GM21576 (cell line): ENCODE measurements at regions not wholly inside any gene's neighbourhood (a gene's known extent, or its start where the extent isn't known, plus 50 kb on each side); places are given as distances from the start of the nearest gene placed in this dataset.

Source experiments
- ATAC-seq: cut with Tn5 transposase; IDR thresholded peaks from one replicate; pipeline ENCODE4 v1.9.1; 2021; ENCODE audit warnings: mild to moderate bottlenecking, moderate library complexity; ENCODE audit not compliant: unreplicated experiment

DNA sequence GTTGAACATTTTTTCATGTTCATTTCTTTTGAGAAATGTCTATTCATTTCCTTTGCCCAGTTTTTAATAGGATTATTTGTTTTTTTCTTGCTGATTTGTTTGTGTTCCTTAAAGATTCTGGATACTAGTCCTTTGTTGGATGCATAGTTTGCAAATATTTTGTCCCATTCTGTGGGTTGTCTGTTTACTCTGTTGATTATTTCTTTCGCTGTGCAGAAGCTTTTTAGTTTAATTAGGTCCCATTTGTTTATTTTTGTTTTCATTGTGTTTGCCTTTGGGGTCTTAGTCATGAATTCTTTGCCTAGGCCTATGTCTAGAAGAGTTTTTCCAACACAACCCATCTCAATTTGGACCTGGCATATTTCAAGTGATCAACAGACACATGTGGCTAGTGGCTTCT lies 116.1 kb upstream of the GALNT2 start:
- no peak for ATAC-seq

DNA sequence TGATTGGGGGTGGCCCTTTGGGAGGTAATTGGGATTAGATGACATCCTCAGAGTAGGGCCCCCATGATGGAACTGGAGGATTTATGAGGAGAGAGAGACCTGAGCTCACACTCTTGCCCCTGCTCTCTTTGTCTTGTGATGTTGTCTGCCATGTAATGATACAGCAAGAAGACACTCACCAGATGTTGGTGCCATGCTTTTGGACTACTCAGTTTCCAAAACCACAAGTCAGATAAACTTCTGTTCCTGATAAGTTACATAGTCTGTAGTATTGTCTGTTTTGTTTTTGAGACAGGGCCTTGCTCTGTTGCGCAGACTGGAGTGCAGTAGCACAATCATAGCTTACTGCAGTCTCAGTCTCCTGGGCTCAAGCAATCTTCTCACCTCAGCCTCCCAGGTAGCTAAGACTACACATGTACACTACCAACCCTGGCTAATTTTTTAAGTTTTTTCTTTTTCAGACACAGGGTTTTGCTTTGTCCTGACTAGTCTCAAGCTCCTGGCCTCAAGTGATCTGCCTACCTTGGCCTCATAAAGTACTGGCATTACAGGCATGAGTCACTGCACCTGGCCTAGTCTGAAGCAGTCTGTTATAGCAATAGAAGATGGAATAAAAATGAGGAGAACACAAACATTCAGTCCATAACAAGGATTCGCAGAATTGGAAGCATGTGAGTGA lies 115.0 kb upstream of the GALNT2 start:
- no peak for ATAC-seq

DNA sequence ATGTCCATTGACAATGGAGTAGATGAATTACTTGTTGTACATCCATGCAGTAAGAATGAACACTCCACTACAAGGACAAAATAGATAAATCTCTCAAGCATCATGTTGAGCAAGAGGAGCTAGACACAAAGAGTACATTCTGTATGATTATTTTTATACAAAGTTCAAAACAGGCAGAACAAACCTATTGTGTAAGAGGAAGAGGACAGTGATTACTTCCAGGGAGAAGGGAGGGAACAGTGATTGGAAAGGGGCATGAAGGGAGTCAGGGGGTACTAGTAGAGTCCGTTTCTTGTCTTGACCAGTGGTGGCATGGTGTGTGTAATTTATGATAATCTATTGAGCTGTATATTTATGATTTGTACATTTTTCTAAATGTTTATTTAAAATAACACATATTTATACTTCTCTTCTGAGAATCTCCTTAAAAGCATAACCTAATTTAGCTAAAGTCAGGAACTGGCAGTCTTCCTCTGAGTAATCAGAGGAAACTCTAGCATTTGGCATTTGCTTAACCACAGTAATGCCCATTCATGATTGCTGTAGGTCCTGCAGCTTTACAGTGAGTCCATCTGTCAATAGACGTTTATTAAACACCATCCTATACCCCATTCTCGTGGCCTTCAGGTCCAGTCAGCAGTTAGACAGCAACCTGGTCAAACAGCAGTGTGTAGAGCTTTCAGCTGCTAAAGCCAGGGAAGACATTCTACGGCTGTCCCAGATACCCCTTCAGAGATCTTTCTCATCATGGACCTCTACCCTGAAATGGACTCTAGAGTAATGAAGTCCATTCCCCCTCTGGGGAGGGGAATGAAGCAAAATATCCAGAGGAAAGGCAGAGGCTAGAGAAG lies 114.1 kb upstream of the GALNT2 start:
- no peak for ATAC-seq

DNA sequence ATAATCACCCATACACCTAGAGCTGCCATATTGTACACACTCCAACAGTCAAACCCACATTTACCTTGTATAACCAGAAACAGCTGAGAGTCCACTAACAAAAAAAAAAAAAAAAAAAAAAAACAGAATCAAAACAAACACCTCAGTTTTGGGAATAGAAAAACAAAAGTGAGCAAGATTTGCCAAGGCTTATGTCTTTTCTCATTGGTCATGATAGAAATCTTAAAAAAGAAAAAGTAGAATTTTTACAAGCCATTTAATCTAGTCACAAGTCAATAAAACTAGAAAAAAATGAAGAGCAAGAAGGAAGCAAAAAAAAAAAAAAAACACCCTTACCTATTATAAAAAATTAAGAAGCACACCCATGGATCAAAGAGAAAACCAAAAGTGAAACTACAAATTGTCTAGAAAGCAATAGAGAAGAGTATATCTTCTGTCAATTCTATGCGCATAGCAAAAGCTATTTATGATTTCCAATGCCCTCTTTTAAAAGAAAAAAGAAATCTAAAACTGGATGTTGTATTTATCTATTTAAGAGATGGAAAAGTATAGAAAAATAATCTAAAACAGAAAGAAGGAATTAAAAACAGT lies 113.2 kb upstream of the GALNT2 start:
- no peak for ATAC-seq

DNA sequence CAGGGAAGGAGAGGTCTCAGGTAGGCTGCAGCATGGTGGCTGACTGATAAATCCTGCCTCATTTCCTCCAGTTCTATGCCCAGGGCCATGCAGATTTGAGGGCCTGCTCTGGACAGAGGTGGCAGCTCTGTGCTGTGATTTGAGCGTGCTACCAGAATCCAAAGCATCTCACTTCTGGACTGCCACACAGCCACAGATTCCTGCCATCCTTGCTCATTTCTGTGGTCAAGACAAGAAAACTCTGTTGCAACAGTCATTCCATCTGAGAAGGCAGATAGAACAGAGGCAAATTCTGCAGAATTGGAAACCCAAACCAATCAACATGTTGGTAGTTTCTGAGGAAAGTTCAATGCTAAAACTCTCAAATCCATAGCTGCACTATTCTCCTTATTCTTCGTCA lies 102.8 kb upstream of the GALNT2 start:
- no peak for ATAC-seq

DNA sequence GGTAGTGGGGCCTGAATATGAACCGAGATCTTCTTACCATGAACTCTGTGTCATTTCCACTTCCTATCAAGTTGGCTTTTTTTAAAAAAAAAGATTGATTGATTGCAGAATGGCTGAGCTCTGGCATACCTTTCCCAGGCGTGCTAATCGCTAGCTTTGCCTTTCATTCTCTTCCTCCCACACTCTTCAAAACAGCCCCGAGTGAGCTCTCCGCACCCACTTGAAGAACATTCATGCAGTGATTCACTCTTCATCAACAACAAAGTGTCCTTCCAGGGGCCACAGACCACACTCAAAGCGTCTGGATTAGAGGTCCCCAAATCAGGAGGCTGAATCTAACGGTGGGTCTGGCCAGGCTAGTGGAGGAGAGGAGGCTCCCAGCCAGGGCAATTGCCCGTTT lies 96.3 kb upstream of the GALNT2 start:
- no peak for ATAC-seq

DNA sequence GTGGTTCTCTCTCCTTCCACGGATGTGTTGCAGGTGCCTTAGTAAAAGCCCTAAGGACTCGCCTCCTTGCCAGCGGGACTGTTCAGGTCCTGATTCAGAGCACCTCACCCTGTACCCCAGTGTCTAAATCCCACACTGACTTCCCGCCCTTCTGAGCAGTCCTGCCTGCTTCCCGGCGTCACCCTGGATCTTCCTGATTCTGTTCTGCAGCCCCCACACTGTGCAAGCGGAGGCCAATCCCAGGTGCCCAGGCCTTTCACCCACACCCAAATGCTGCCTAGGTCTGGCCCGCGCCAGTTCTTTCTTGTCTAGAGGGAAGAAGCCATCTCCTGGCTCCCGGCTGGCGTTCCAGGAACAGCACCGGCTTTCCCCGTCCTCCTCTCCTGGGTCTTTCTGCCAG lies 95.9 kb upstream of the GALNT2 start:
- no peak for ATAC-seq

DNA sequence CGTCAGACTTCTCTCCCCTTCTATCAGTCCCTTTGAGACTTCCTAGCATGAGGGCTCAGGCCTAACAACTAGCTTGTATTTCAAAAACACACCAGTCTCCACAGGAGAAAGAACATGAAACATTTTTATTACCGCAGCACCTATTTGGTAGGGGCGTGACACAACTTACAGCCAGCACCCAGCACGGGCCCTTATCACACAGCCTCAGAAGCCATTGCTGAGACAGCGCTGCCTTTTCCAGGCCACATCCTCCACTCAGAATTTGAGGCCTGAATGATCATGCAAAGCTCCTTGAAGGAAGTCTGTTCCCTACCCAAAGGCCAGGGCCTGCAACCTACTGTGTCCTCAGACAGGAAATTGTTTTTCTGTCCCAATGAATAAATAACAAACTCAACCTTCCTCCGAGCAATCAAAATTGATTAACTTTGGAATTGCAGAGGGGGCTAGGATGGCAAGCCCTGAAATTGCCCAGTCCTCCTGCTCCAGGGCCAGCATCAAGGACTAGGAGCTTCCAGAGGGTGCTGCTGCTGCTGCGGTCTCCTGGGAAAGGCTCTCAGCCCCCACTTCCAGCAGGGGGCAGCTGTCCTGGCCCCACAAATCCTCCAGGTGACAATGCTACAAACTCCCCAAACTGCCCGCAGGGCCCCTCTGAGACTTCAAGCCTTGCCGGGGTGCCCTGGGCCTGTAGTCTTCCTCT lies 94.3 kb upstream of the GALNT2 start:
- ATAC-seq, result no peak

DNA sequence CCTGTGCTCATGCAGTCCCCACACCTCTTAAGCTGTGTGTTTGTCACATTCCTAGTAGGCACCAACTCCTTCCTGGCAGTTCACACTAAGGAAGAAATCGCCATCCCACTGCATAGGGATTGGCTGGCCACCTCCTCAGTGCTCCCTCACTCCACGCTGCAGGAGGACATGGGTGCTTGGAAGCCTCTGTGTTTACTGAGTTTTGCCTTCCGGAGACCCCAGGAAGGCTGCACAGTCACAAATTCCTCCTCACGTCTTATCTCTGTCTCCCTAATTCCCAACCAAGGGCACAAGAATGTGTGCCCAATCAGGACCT lies 93.8 kb upstream of the GALNT2 start:
- ATAC-seq, result no peak

DNA sequence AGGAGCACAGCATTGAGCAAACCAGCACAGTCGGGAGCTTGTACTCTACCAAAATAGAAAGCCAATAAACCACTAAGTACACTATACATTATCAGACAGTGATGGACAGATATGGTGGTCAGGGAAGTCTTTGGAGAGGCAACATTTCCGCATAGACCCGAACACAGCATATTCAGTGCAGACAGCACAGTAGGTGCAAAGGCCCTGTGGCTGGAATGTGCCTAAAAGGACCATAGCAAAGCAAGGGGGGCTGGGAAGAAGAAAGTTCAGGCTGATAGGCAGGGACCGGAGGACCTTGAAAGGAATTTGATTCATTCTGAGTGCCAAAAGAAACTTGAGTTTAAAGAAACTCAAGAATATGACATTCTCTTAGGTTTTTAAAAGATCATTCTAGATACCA lies 92.0 kb upstream of the GALNT2 start:
- ATAC-seq, result no peak

DNA sequence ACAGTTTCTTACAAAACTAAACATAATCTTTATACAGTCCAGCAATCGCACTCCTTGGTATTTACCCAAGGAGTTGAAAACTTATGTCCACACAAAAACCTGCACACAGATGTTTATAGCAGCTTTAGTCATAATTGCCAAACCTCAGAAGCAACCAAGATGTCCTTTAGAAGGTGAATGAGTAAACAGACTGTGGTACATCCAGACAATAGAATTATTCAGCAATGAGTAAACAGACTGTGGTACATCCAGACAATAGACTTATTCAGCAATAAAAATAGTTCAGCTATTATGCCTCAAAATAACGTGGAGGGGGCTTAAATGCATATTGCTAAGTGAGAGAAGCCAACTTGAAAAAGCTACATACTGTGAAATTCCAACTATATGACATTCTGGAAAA lies 87.0 kb upstream of the GALNT2 start:
- ATAC-seq, result no peak

DNA sequence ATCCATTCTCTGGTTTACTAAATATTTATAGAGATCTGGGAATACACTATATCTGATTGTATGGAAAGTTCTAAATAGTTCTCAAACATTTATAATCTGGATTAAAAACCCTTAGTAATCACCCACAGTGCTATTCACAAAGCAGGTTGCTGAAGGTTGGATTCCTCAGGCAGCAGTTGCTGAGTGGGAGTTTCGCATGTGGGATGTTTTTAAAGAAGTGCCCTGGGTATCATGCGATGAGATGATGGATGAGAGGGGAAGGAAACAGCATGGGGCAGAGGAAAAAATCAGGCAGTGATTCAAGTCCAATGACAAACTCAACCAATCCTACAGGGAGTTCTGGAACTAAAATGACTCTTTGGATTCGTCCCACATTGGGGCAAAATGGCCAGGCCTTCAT lies 85.3 kb upstream of the GALNT2 start:
- ATAC-seq, result no peak

DNA sequence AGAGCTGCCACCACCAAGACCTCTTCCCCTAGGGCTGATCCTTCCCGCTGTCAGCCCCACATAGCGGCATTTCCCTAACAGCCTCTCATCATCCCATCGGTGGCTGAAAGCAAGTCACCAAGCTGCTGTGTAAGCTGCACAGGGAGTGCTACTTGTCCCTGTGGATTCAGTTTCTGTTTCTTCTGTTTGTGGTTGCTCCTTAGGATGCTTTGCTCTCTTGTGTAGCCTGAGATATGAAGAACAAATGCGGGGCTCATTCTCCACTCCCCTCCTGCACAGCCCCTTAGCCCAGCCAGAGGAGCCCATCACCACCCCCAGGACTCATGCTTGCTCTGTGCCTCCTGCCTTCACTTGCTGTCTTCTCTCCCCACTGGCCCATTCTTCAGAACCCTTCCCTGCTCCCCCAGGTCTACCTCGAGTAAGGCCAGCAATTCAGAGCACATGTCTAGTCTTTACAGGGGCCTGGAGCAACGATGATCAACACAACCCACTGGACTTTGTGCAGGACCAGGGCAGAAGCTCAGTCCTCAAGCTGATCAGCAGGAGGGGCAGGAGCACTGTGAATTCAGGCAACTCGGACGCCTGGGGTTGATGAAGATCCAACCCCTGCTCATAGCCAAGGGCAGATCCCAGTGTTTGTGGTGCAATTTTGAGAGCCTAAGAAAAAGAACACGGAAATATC lies 82.6 kb upstream of the GALNT2 start:
- ATAC-seq, result no peak

DNA sequence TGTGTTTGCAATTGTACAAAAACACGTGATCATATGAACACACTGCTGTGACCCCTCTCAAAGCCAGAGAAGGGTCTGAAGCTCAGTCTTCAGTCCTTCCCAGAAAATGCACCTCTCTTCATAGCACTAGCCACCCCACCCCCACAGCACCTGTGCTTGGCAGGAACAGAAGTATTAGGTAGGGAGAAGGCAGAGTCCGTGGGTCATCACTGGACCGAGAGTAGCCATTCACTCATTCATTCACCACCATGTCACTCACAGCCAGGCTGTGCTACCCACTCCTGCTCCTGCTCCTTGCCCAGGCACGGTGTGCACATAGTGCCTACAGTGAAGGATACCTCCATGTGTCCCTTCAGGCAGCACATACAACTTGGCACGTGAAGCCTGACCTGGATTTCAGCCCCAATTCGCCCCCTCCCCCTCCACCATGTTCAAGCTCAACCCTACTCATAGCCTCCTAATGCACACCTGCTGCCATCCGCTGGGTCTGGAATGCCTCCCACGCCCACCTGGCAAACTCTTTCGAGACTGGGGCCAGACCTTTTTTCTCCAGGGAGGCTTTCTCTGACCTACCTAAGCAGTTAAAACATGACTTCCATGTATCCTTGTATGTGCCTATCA lies 81.9 kb upstream of the GALNT2 start:
- no peak for ATAC-seq

DNA sequence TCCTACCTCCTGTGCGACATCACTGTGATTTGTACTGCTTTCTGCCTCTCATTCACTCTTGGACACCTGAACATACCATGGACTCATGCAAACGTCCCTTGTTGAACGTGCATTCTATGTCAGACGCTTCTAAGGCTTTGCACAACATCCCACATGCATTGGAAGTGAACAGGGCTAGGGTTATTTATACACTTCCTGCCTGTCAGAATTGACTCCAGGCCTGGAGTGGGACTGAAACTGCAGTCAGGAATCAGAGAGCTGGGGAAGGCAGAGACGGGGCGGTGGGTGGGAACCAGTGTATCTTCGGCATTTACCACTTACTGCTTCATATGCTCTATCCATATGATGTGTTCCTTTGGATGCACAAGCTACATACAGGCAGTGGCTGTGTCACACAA lies 81.4 kb upstream of the GALNT2 start:
- no peak for ATAC-seq

DNA sequence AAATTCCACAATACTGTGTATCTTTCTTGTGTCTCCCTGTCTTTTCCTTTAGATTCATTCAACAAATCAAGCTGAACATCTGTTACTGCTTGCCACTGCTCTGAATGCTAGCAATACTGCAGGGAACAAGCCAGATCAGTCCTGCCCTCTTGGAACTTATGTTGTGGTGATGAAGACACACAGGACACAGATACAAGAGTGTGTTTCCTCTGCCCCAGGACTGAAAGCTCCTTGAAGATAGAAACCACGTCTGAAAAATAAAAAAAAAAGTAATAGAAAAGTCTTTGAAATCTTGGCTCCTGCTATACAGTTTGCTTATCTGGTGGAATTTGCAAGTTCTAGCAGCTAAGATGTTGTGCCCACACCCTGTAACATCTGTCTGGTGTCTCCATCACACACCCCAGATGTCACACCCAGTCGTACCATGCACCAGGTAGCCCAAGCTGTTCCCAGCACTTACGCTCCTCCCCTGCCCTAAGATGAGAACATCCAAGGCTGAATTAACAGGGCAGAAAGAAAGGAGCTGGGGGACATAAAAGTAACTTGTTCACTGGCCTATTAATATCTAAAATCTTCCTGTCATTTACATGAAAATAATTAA lies 80.2 kb upstream of the GALNT2 start:
- no peak for ATAC-seq

DNA sequence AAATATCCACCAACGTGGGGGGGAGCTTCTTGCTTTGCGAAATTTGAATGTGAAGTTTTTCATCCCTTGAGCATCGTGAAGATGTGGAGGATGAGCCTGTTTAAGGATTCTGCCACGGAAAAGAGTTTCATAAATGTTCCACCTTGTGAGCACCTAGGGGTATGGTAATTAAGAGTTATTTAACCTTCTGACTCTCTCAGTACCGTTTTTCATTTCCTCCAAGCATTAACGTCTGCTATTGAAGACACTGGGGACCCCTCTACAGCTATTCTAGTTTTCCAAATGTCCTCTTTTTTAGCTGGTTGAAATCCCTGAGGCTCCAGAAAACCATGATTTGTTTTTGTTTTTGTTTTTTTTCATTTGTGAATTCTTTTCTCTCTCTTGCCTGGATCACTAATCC lies 79.1 kb upstream of the GALNT2 start:
- ATAC-seq, result no peak

DNA sequence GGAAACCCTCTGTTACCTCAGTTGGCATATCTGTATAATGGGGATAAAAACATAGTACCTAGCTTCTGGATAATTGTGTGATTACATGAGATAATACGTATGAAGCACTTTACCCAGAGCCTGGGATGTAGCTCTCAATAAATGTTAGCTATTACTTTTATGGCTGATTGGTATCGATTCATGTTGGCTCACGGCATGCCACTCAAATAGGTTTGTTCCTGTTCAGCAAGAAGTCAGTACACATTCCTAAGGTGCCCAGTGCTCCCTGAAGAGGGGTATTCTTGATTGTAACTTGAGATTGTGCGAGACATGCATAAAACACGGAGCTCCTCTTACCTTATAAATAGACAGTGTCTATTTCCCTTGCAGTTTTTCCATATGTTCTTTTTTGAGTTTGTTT lies 78.5 kb upstream of the GALNT2 start:
- no peak for ATAC-seq

DNA sequence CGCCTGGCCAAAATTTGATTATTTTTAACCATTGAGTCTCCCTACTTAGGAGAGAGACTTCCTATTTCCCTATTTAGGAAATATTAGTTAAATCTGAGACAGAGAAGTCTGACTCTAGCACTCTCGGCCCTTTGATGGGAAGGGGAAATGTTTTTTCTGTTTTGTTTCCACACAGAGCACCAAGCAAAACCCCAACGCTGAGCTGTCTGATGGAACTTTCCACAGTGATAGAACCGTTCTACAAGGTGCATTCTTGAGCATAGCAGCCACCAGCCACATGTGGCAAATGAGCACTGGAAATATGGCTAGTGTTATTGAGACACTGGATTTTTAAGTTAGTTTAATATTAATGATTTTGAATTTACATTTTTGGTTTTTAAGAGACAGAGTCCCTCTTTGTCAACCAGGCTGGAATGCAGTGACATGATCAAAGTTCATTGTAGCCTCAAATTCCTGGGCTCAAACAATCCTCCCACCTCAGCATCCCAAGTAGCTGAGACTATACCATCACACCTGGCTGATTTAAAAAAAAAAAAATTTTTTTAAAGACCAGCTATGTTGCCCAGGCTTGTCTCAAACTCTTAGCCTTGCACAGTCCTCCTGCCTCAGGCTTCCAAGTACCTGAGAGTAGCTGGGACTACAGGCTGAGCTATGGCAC lies 77.3 kb upstream of the GALNT2 start:
- no peak for ATAC-seq

DNA sequence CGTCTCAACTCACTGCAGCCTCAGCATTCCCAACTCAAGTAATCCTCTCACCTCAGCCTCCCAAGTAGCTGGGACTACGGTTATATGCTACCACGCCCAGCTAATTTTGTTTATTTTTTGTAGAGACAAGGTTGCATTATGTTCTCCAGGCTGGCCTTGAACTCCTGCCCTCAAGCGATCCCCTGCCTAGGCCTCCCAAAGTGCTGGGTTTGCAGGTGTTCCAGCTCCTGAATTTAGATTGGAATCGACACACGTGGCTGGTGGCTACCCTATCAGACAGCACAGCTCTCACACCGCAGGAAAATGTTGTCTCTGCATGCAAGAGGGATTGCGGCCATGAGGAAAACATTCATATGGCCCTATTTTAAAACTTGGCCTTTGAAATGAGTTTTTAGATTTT lies 76.7 kb upstream of the GALNT2 start:
- ATAC-seq, result no peak
